GM18858 (cell line): ENCODE measurements at regions not wholly inside any gene's neighbourhood (a gene's known extent, or its start where the extent isn't known, plus 50 kb on each side); places are given as distances from the start of the nearest gene placed in this dataset.
"Not testable (repeated sequence)": the region's sequence is repeated elsewhere in the genome, so short reads cannot be mapped to it uniquely, and the experiment has no call there.

Experiments
- ATAC-seq: cut with Tn5 transposase; IDR thresholded peaks from one replicate; pipeline ENCODE4 v1.9.1; 2021; ENCODE audit not compliant: unreplicated experiment

GRCh38 chr4:42824278-42824977, 68.1 kb upstream of the GRXCR1 start:
- ATAC-seq, result no peak

GRCh38 chr4:42821230-42821629, 71.3 kb upstream of the GRXCR1 start:
- no peak for ATAC-seq

GRCh38 chr4:42819863-42820514, 72.5 kb upstream of the GRXCR1 start:
- ATAC-seq, result no peak

GRCh38 chr4:42817913-42818312, 74.6 kb upstream of the GRXCR1 start:
- ATAC-seq, result no peak

- no peak for ATAC-seq
Measured at GRCh38 chr4:42816880-42817400, 75.6 kb upstream of the GRXCR1 start.

GRCh38 chr4:42816189-42816879, 76.2 kb upstream of the GRXCR1 start:
- no peak for ATAC-seq

- no peak for ATAC-seq
Measured at GRCh38 chr4:42809419-42810084, 83.0 kb upstream of the GRXCR1 start.

- ATAC-seq, result no peak
Measured at GRCh38 chr4:42806303-42806835, 86.1 kb upstream of the GRXCR1 start.

- peak; percentile 73 for ATAC-seq
Measured at GRCh38 chr4:42789041-42789567, 103.4 kb upstream of the GRXCR1 start.

- no peak for ATAC-seq
Measured at GRCh38 chr4:42787079-42787463, 105.4 kb upstream of the GRXCR1 start.

- ATAC-seq, result no peak
Measured at GRCh38 chr4:42786350-42787078, 106.0 kb upstream of the GRXCR1 start.

GRCh38 chr4:42785817-42786216, 106.7 kb upstream of the GRXCR1 start:
- ATAC-seq, result no peak

- ATAC-seq, result no peak
Measured at GRCh38 chr4:42781315-42781714, 111.2 kb upstream of the GRXCR1 start.

- no peak for ATAC-seq
Measured at GRCh38 chr4:42778349-42778748, 114.2 kb upstream of the GRXCR1 start.

- ATAC-seq, result no peak
Measured at GRCh38 chr4:42768125-42768748, 111.3 kb upstream of the ATP8A1 start.

- ATAC-seq, result no peak
Measured at GRCh38 chr4:42767669-42768068, 110.8 kb upstream of the ATP8A1 start.

GRCh38 chr4:42761804-42762203, 104.9 kb upstream of the ATP8A1 start:
- no peak for ATAC-seq

- not testable (repeated sequence) for ATAC-seq
Measured at GRCh38 chr4:42754965-42755364, 98.1 kb upstream of the ATP8A1 start.

GRCh38 chr4:42751587-42751986, 94.7 kb upstream of the ATP8A1 start:
- no peak for ATAC-seq

GRCh38 chr4:42750856-42751255, 94.0 kb upstream of the ATP8A1 start:
- no peak for ATAC-seq
